ENCODE measurements at regions not wholly inside any gene's neighbourhood (a gene's known extent, or its start where the extent isn't known, plus 50 kb on each side); places are given as distances from the start of the nearest gene placed in this dataset.

- no peaks in the 10 kb centered on the region for H3K36me3 ChIP-seq (ENCODE audit: control insufficient read depth in 2 of 2, extremely low read depth in 1 of 2, insufficient read depth in 2 of 2, low read length in 2 of 2)
- H3K27ac ChIP-seq (ENCODE audit: insufficient read depth, low read depth, low read length), result no peak overlapping the region
- POLR2A ChIA-PET, result interaction anchor here (0.7 kb wide), 1 partner anchor 8 kb away, joined by 3 read pairs; no protein-coding TSS in a partner anchor
- no peak for FAIRE-seq
- no peak for DNase-seq (ENCODE audit: low read depth, low spot score)
- no peaks in the 10 kb centered on the region for H3K4me1 ChIP-seq (ENCODE audit: control insufficient read depth, extremely low read depth, insufficient read depth, low read length)
- H3K79me2 ChIP-seq (ENCODE audit: control insufficient read depth, insufficient read depth, low read length), result no peaks in the 10 kb centered on the region
- CTCF ChIA-PET, result no interaction called here
- intact Hi-C loops (cut with micrococcal nuclease), result no loop called here
- no peak for TF ChIP-seq EZH2 (IDR thresholded peaks at IDR 0.05; ENCODE audit: borderline replicate concordance, low read depth, low read length, severe bottlenecking)
- TF ChIP-seq MAX (IDR thresholded peaks at IDR 0.05; ENCODE audit: insufficient read depth, insufficient read length), result no peak
- TF ChIP-seq POLR2AphosphoS5 (IDR thresholded peaks at IDR 0.05; ENCODE audit: insufficient read depth, low read depth, low read length), result no peak
- TF ChIP-seq GATA2 (IDR thresholded peaks at IDR 0.05; ENCODE audit: insufficient read depth, insufficient read length, low read depth, low read length), result no peak
- TF ChIP-seq FOS (IDR thresholded peaks at IDR 0.05; ENCODE audit: borderline replicate concordance, insufficient read depth, low read length), result no peak
- TF ChIP-seq CTCF (IDR thresholded peaks at IDR 0.05; ENCODE audit: extremely low read depth in 1 of 2, insufficient read depth in 1 of 2, low read depth in 1 of 2, low read length in 2 of 2), result no peak
- TF ChIP-seq POLR2A (IDR thresholded peaks at IDR 0.05; ENCODE audit: low read depth, low read length), result no peak
- no peak for TF ChIP-seq JUN (IDR thresholded peaks at IDR 0.05; ENCODE audit: borderline replicate concordance, insufficient read depth, insufficient read length, low read depth)
- TF ChIP-seq MYC (IDR thresholded peaks at IDR 0.05; ENCODE audit: low read depth, low read length), result no peak
- dilution Hi-C loops (cut with MboI; ENCODE audit: extremely low pct_ligation_motif_present, low sequenced_read_pairs), result no loop called here
- H4K20me1 ChIP-seq (replicated peaks; ENCODE audit: control insufficient read depth, extremely low read depth, insufficient read depth, low read length), result no peaks in the 10 kb centered on the region
- H3K9me1 ChIP-seq (replicated peaks; ENCODE audit: control insufficient read depth, extremely low read depth, insufficient read depth, low read length), result no peaks in the 10 kb centered on the region
- H3K4me2 ChIP-seq (ENCODE audit: insufficient read depth, low read length), result no peak overlapping the region
- H3K4me3 ChIP-seq (replicated peaks in 1 of 3; ENCODE audit: insufficient read depth in 1 of 3, low read depth in 1 of 3, low read length in 3 of 3), result no peak overlapping the region
- H3K27me3 ChIP-seq (ENCODE audit: control insufficient read depth in 2 of 2, insufficient read depth in 2 of 2, low read length in 2 of 2), result peaks cover 3 to 17% of the 10 kb centered on the region in 2 experiments
- no TSS peak for BruUV-seq (replicated peaks)
- no peak overlapping the region for H3K9ac ChIP-seq (replicated peaks; ENCODE audit: extremely low read depth, insufficient read depth, low read length)
- H2AFZ ChIP-seq (ENCODE audit: low read depth, low read length), result no peak overlapping the region
- H3K9me3 ChIP-seq (replicated peaks; ENCODE audit: control insufficient read depth, insufficient read depth, low read length), result no peaks in the 10 kb centered on the region
These were observed 60.8 kb upstream of the IL2 start for GRCh38 chr4:122517345-122517744.
